ENCODE measurements at regions not wholly inside any gene's neighbourhood (a gene's known extent, or its start where the extent isn't known, plus 50 kb on each side); places are given as distances from the start of the nearest gene placed in this dataset.

DNA sequence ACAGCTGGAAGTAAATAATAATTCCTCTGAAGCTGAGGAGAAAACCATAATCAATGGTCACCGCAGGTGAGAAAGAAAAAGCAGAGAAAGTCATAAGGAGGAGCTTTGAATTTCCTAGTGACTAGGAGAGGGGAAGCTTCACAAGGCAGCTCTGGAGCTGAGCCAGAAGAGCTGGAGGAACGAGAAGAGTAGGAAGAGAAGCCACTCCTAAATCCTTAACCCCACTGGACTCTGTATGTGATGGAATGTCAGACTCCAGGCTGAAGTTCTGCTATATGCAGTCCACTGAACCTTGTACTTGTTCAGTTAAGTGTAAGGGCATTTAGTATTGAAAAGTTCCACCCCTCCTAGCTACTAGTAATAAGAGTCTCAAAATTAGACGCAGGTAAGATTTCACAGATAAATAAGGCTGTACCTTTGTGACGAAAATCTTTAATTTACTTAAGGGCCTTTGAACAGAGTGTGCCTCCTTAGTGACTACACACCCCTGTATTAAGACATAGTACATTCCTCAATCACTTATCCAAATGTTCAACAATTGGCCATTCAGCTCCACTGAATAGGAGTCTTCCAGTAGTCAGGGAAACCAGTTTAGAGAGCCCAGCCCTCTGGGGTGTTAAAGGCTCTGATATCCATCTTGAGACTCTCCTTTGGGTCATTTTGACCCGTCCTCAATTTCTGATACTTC lies 71.4 kb upstream of the UFL1 start:
- no peak for TF ChIP-seq POLR2A (IDR thresholded peaks at IDR 0.05)
- TF ChIP-seq EP300 (IDR thresholded peaks at IDR 0.05) = no peak
